Mesothelial cell of epicardium (in vitro differentiated cells): ENCODE measurements at regions not wholly inside any gene's neighbourhood (a gene's known extent, or its start where the extent isn't known, plus 50 kb on each side); places are given as distances from the start of the nearest gene placed in this dataset.

Experiments
- DNase-seq, 2 experiments: peaks; one replicate each; pipeline ENCODE4 v3.0.0; 2021; ENCODE audit warnings: low spot score in 2 of 2; ENCODE audit not compliant: unreplicated experiment in 2 of 2
- H3K27ac Mint-ChIP-seq: 2 replicates; pipeline ENCODE4 v1.8.0; 2021; ENCODE audit warnings: mixed read lengths
- H3K27me3 Mint-ChIP-seq: 2 replicates; pipeline ENCODE4 v1.8.0; 2021; ENCODE audit warnings: low read depth, mixed read lengths
- H3K36me3 Mint-ChIP-seq: 2 replicates; pipeline ENCODE4 v1.8.0; 2021; ENCODE audit warnings: mixed read lengths
- H3K4me1 Mint-ChIP-seq: 2 replicates; pipeline ENCODE4 v1.8.0; 2021; ENCODE audit warnings: mixed read lengths
- H3K4me3 Mint-ChIP-seq: 2 replicates; pipeline ENCODE4 v1.8.0; 2021; ENCODE audit warnings: mild to moderate bottlenecking, moderate library complexity, mixed read lengths
- H3K9me3 Mint-ChIP-seq: 2 replicates; pipeline ENCODE4 v1.8.0; 2021; ENCODE audit warnings: mixed read lengths
- CTCF ChIP-seq: fragments of 200-600 bp; sonication (generic); IDR thresholded peaks from one replicate; pipeline ENCODE4 v1.5.0; 2021; ENCODE audit warnings: antibody characterized with exemption; ENCODE audit not compliant: unreplicated experiment

GRCh38 chr4:141416219-141416618 is 195.5 kb downstream of the ZNF330 start:
- TF ChIP-seq CTCF = no peak
- Mint-ChIP-seq H3K9me3 (peaks cover 22% of the 10 kb centered on the region), H3K36me3 (no peaks in the 10 kb centered on the region), H3K27ac (no peak overlapping the region), H3K27me3 (peaks cover 15% of the 10 kb centered on the region), H3K4me1 (peaks cover 12% of the 10 kb centered on the region), H3K4me3 (no peak overlapping the region)
- no peak for DNase-seq

GRCh38 chr4:141416677-141417363 is 196.1 kb downstream of the ZNF330 start:
- DNase-seq = no peak
- Mint-ChIP-seq H3K4me1 (peaks cover 12% of the 10 kb centered on the region), H3K36me3 (peaks cover 2% of the 10 kb centered on the region), H3K4me3 (no peak overlapping the region), H3K27ac (no peak overlapping the region), H3K27me3 (peaks cover 13% of the 10 kb centered on the region), H3K9me3 (peaks cover 28% of the 10 kb centered on the region)
- TF ChIP-seq CTCF = no peak

GRCh38 chr4:141417387-141417786 is 196.7 kb downstream of the ZNF330 start:
- no peak overlapping the region for H3K4me3 Mint-ChIP-seq
- peaks cover 13% of the 10 kb centered on the region for H3K27me3 Mint-ChIP-seq
- DNase-seq = no peak
- H3K27ac Mint-ChIP-seq = no peak overlapping the region
- no peak for TF ChIP-seq CTCF
- H3K9me3 Mint-ChIP-seq = peaks cover 34% of the 10 kb centered on the region
- H3K4me1 Mint-ChIP-seq = peaks cover 12% of the 10 kb centered on the region
- peaks cover 5% of the 10 kb centered on the region for H3K36me3 Mint-ChIP-seq

- TF ChIP-seq CTCF = no peak
- Mint-ChIP-seq H3K27ac (no peak overlapping the region), H3K9me3 (peaks cover 24% of the 10 kb centered on the region), H3K36me3 (peaks cover 5% of the 10 kb centered on the region), H3K27me3 (peaks cover 5% of the 10 kb centered on the region), H3K4me1 (no peaks in the 10 kb centered on the region), H3K4me3 (no peak overlapping the region)
- DNase-seq = no peak
Observed at GRCh38 chr4:141425124-141425523, 204.4 kb downstream of the ZNF330 start.

GRCh38 chr4:141427726-141428296 is 207.1 kb downstream of the ZNF330 start:
- Mint-ChIP-seq H3K27me3 (no peaks in the 10 kb centered on the region), H3K9me3 (no peaks in the 10 kb centered on the region), H3K4me1 (no peaks in the 10 kb centered on the region), H3K27ac (no peak overlapping the region), H3K36me3 (no peaks in the 10 kb centered on the region), H3K4me3 (no peak overlapping the region)
- DNase-seq = no peak
- no peak for TF ChIP-seq CTCF

- TF ChIP-seq CTCF = no peak
- no peak overlapping the region for H3K27ac Mint-ChIP-seq
- no peaks in the 10 kb centered on the region for H3K4me1 Mint-ChIP-seq
- H3K36me3 Mint-ChIP-seq = no peaks in the 10 kb centered on the region
- no peak for DNase-seq
- peaks cover 3% of the 10 kb centered on the region for H3K9me3 Mint-ChIP-seq
- peaks cover 1% of the 10 kb centered on the region for H3K27me3 Mint-ChIP-seq
- H3K4me3 Mint-ChIP-seq = no peak overlapping the region
Observed at GRCh38 chr4:141429933-141430332, 206.4 kb upstream of the IL15 start.
